Kidney (tissue), 13 donors: ENCODE measurements at regions not wholly inside any gene's neighbourhood (a gene's known extent, or its start where the extent isn't known, plus 50 kb on each side); places are given as distances from the start of the nearest gene placed in this dataset.

Source experiments
- DNase-seq, 5 donors: peaks; one replicate each; pipeline ENCODE4 v3.0.0-alpha.2; 2013 to 2020
- FAIRE-seq: peaks from 2 replicates; lab custom pipeline; 2012; peaks lifted over from hg19 to GRCh38; lab: Jason Lieb, UNC
- H3K27ac ChIP-seq, 2 donors: one replicate each; pipeline ENCODE4 v1.7.0; 2013; ENCODE audit warnings: low read depth in 2 of 2, low read length in 2 of 2, inconsistent platforms in 1 of 2
- H3K27me3 ChIP-seq: one replicate; pipeline ENCODE4 v1.7.1; 2013; ENCODE audit warnings: low read length, inconsistent platforms; ENCODE audit not compliant: control insufficient read depth, insufficient read depth
- H3K36me3 ChIP-seq, 3 donors: one replicate each; pipeline versions ENCODE4 v1.7.0 to v1.7.1; 2013; ENCODE audit warnings: low read length in 3 of 3, control low read depth in 1 of 3, inconsistent platforms in 1 of 3; ENCODE audit not compliant: insufficient read depth in 3 of 3, control insufficient read depth in 2 of 3
- H3K4me1 ChIP-seq, 3 donors: one replicate each; pipeline versions ENCODE4 v1.7.0 to v1.7.1; 2013; ENCODE audit warnings: low read length in 3 of 3, inconsistent platforms in 1 of 3, low read depth in 1 of 3; ENCODE audit not compliant: control insufficient read depth in 2 of 3, insufficient read depth in 2 of 3
- H3K4me3 ChIP-seq, 3 donors: one replicate each; pipeline versions ENCODE4 v1.7.0 to v1.8.1; 2013; ENCODE audit warnings: low read length in 3 of 3, control low read depth in 1 of 3, inconsistent platforms in 1 of 3
- H3K9ac ChIP-seq, 3 donors: one replicate each; pipeline versions ENCODE4 v1.7.0 to v1.7.1; 2013; ENCODE audit warnings: low read length in 3 of 3, control low read depth in 1 of 3, inconsistent platforms in 1 of 3
- H3K9me3 ChIP-seq, 3 donors: one replicate each; pipeline versions ENCODE4 v1.7.0 to v1.7.1; 2013; ENCODE audit warnings: low read length in 3 of 3, control low read depth in 1 of 3, inconsistent platforms in 1 of 3; ENCODE audit not compliant: control insufficient read depth in 2 of 3, insufficient read depth in 1 of 3
- intact Hi-C: fragments of 100-400 bp; cut with DNase I; formaldehyde crosslinking; loops from one replicate; pipeline ENCODE4 v1.11.1; 2022
- TF ChIP-seq, protein P1 (sequence below): IDR thresholded peaks from 3 replicates; pipeline ENCODE4 v1.5.1; 2012; ENCODE audit warnings: mild to moderate bottlenecking, moderate library complexity, borderline replicate concordance; ENCODE audit not compliant: insufficient read depth; ENCODE audit errors: extremely low read depth
- donor health status: control.
- donor health status: control.
- donor health status: control.
- donor health status: control.
- donor health status: control.
- donor health status: DM: yes; HTN: yes; CAD: no.
- donor health status: Normal renal cell carcinoma (clear cell type).

DNA sequence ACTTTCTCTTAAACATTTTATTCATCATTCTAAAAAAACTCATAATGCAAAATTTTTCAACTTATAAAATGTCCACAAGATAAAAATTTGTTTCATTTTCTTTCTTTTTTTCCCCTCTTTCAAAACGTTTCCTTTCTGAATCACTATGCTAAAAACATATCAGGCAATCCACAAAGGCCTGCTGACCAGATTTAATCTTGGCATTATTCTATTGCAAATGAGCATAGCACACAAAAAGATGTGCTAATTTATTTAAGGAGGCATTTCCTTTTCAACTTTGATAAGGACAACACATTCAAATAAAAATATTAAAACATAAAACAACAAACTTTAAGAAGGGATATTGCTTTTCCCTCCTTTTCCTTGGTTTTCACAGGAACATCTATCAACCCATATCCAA lies 215.3 kb upstream of the FOXD3 start:
- TF ChIP-seq, protein P1, sequence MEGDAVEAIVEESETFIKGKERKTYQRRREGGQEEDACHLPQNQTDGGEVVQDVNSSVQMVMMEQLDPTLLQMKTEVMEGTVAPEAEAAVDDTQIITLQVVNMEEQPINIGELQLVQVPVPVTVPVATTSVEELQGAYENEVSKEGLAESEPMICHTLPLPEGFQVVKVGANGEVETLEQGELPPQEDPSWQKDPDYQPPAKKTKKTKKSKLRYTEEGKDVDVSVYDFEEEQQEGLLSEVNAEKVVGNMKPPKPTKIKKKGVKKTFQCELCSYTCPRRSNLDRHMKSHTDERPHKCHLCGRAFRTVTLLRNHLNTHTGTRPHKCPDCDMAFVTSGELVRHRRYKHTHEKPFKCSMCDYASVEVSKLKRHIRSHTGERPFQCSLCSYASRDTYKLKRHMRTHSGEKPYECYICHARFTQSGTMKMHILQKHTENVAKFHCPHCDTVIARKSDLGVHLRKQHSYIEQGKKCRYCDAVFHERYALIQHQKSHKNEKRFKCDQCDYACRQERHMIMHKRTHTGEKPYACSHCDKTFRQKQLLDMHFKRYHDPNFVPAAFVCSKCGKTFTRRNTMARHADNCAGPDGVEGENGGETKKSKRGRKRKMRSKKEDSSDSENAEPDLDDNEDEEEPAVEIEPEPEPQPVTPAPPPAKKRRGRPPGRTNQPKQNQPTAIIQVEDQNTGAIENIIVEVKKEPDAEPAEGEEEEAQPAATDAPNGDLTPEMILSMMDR: no peak
- no peaks in the 10 kb centered on the region for H3K9me3 ChIP-seq
- FAIRE-seq (no peak), DNase-seq (no peak)
- H3K4me3 ChIP-seq: no peak overlapping the region
- H3K4me1 ChIP-seq: no peaks in the 10 kb centered on the region
- no peaks in the 10 kb centered on the region for H3K36me3 ChIP-seq
- no peak overlapping the region for H3K27ac ChIP-seq
- H3K27me3 ChIP-seq: no peaks in the 10 kb centered on the region
- H3K9ac ChIP-seq: no peak overlapping the region
- intact Hi-C loops: no loop called here

- Histone ChIP-seq H3K4me1 (no peaks in the 10 kb centered on the region), H3K36me3 (no peaks in the 10 kb centered on the region), H3K27ac (no peak overlapping the region), H3K27me3 (no peaks in the 10 kb centered on the region), H3K4me3 (no peak overlapping the region), H3K9ac (no peak overlapping the region), H3K9me3 (no peaks in the 10 kb centered on the region)
- FAIRE-seq: no peak
- intact Hi-C loops: no loop called here
- TF ChIP-seq, protein P1: no peak
- DNase-seq: no peak
These were observed 214.2 kb upstream of the FOXD3 start for GRCh38 chr1:63108206-63108605.

DNA sequence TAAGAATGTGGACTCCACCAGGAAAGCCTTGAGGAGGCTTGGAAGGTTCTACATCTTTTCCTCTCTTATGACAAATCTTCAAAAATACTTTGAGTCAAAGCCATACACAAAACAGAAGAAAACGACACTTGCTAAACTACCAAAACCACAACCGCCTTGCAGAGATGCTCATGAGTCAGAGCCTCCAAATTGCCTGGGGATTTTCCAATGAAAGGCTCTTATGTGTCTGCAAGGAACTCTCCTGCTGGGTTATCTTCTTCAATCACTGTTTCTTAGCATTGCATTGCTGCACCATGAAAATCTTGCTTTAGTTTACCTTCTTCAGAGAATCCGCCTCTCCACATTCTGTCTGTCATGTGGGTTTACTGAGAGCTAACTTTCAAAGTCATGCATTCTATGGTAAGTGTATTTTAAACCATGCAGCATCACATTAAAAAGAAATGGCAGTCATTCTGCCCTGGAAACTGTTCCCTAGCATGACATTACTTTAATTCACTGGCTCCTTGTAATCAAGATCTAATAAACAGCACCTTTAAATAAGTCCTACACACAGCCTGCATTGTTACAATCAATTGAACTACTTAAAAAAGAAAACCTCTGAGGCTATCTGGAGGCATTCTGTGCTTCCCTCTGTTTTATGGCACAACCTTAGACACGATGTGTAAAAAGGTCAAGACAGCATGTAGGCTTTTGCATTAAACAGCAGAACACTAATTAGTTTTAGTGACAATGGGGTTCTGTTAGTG lies 210.0 kb upstream of the FOXD3 start:
- DNase-seq (no peak), FAIRE-seq (no peak)
- TF ChIP-seq, protein P1: no peak
- no peaks in the 10 kb centered on the region for H3K4me1 ChIP-seq
- no peak overlapping the region for H3K4me3 ChIP-seq
- H3K36me3 ChIP-seq: no peaks in the 10 kb centered on the region
- no peaks in the 10 kb centered on the region for H3K27me3 ChIP-seq
- intact Hi-C loops: no loop called here
- no peak overlapping the region for H3K27ac ChIP-seq
- H3K9ac ChIP-seq: no peak overlapping the region
- no peaks in the 10 kb centered on the region for H3K9me3 ChIP-seq

DNA sequence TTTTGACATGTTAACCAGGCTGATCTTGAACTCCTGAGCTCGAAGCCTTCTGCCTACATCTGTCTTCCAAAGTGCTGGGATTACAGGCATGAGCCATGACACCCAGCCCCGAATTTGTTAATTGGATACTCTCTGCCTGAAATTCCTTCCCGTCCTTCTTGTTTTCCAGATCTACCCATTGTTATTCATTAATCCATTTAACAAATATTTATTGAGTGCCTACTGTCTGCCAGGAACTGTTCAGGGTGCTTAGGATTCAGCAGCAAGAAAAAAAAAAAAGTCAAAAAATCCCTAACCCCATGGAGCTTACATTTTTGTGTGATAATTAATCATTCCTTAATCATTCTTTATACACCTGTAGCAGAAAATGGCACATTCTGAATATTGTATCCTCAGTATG lies 206.8 kb upstream of the FOXD3 start:
- intact Hi-C loops: no loop called here
- no peaks in the 10 kb centered on the region for H3K9me3 ChIP-seq
- FAIRE-seq (no peak), DNase-seq (no peak)
- H3K27me3 ChIP-seq: no peaks in the 10 kb centered on the region
- TF ChIP-seq, protein P1: no peak
- no peak overlapping the region for H3K27ac ChIP-seq
- no peak overlapping the region for H3K4me3 ChIP-seq
- H3K9ac ChIP-seq: no peak overlapping the region
- H3K36me3 ChIP-seq: no peaks in the 10 kb centered on the region
- H3K4me1 ChIP-seq: no peaks in the 10 kb centered on the region
